ENCODE measurements at regions not wholly inside any gene's neighbourhood (a gene's known extent, or its start where the extent isn't known, plus 50 kb on each side); places are given as distances from the start of the nearest gene placed in this dataset.

- Histone ChIP-seq H2AFZ (ENCODE audit: low read length) (no peak overlapping the region), H3K4me3 (replicated peaks in 1 of 4; ENCODE audit: control extremely low read depth in 1 of 4, insufficient read depth in 1 of 4, low read depth in 3 of 4, low read length in 4 of 4) (no peak overlapping the region), H3K27ac (ENCODE audit: insufficient read depth, low read length) (no peak overlapping the region), H3K9me3 (ENCODE audit: control insufficient read depth, insufficient read depth, low read depth, low read length) (no peaks in the 10 kb centered on the region), H3K79me2 (ENCODE audit: control insufficient read depth, insufficient read depth, low read length) (no peaks in the 10 kb centered on the region), H3K9ac (ENCODE audit: insufficient read depth, low read length) (no peak overlapping the region), H3K4me2 (ENCODE audit: extremely low read depth, insufficient read depth, low read length) (no peak overlapping the region), H4K20me1 (ENCODE audit: control insufficient read depth, extremely low read depth, insufficient read depth, low read length) (no peaks in the 10 kb centered on the region), H3K27me3 (ENCODE audit: control insufficient read depth, insufficient read depth, low read length) (no peaks in the 10 kb centered on the region), H3K36me3 (ENCODE audit: control insufficient read depth, insufficient read depth, low read length) (no peaks in the 10 kb centered on the region), H3K4me1 (ENCODE audit: control insufficient read depth, extremely low read depth, insufficient read depth, low read length) (no peaks in the 10 kb centered on the region)
- TF ChIP-seq, protein P1, sequence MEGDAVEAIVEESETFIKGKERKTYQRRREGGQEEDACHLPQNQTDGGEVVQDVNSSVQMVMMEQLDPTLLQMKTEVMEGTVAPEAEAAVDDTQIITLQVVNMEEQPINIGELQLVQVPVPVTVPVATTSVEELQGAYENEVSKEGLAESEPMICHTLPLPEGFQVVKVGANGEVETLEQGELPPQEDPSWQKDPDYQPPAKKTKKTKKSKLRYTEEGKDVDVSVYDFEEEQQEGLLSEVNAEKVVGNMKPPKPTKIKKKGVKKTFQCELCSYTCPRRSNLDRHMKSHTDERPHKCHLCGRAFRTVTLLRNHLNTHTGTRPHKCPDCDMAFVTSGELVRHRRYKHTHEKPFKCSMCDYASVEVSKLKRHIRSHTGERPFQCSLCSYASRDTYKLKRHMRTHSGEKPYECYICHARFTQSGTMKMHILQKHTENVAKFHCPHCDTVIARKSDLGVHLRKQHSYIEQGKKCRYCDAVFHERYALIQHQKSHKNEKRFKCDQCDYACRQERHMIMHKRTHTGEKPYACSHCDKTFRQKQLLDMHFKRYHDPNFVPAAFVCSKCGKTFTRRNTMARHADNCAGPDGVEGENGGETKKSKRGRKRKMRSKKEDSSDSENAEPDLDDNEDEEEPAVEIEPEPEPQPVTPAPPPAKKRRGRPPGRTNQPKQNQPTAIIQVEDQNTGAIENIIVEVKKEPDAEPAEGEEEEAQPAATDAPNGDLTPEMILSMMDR (conservative IDR thresholded peaks at IDR 0.05 in 1 of 2, IDR thresholded peaks at IDR 0.05 in 1 of 2; ENCODE audit: low read depth in 1 of 2, low read length in 2 of 2) = no peak
- TF ChIP-seq EZH2 (IDR thresholded peaks at IDR 0.05; ENCODE audit: low read length, missing control alignments) = no peak
- DNase-seq (ENCODE audit: low read depth in 2 of 2) = peak in 1 of 2 donors; percentile 22
Observed at GRCh38 chr6:11950109-11950508, 62.0 kb upstream of the HIVEP1 start.

GRCh38 chr6:11947575-11947974 lies 64.5 kb upstream of the HIVEP1 start:
- H3K9ac ChIP-seq (ENCODE audit: insufficient read depth, low read length) = no peak overlapping the region
- H3K79me2 ChIP-seq (ENCODE audit: control insufficient read depth, insufficient read depth, low read length) = no peaks in the 10 kb centered on the region
- H3K9me3 ChIP-seq (ENCODE audit: control insufficient read depth, insufficient read depth, low read depth, low read length) = no peaks in the 10 kb centered on the region
- DNase-seq (ENCODE audit: low read depth in 2 of 2) = no peak
- TF ChIP-seq, protein P1 (conservative IDR thresholded peaks at IDR 0.05 in 1 of 2, IDR thresholded peaks at IDR 0.05 in 1 of 2; ENCODE audit: low read depth in 1 of 2, low read length in 2 of 2) = no peak
- TF ChIP-seq EZH2 (IDR thresholded peaks at IDR 0.05; ENCODE audit: low read length, missing control alignments) = no peak
- H3K4me2 ChIP-seq (ENCODE audit: extremely low read depth, insufficient read depth, low read length) = no peak overlapping the region
- H3K27ac ChIP-seq (ENCODE audit: insufficient read depth, low read length) = no peak overlapping the region
- H2AFZ ChIP-seq (ENCODE audit: low read length) = no peak overlapping the region
- H4K20me1 ChIP-seq (ENCODE audit: control insufficient read depth, extremely low read depth, insufficient read depth, low read length) = no peaks in the 10 kb centered on the region
- no peaks in the 10 kb centered on the region for H3K27me3 ChIP-seq (ENCODE audit: control insufficient read depth, insufficient read depth, low read length)
- H3K4me3 ChIP-seq (replicated peaks in 1 of 4; ENCODE audit: control extremely low read depth in 1 of 4, insufficient read depth in 1 of 4, low read depth in 3 of 4, low read length in 4 of 4) = no peak overlapping the region
- no peaks in the 10 kb centered on the region for H3K4me1 ChIP-seq (ENCODE audit: control insufficient read depth, extremely low read depth, insufficient read depth, low read length)
- H3K36me3 ChIP-seq (ENCODE audit: control insufficient read depth, insufficient read depth, low read length) = no peaks in the 10 kb centered on the region

- Histone ChIP-seq H3K4me3 (replicated peaks in 1 of 4; ENCODE audit: control extremely low read depth in 1 of 4, insufficient read depth in 1 of 4, low read depth in 3 of 4, low read length in 4 of 4) (no peak overlapping the region), H3K27ac (ENCODE audit: insufficient read depth, low read length) (no peak overlapping the region), H3K27me3 (ENCODE audit: control insufficient read depth, insufficient read depth, low read length) (no peaks in the 10 kb centered on the region), H3K36me3 (ENCODE audit: control insufficient read depth, insufficient read depth, low read length) (no peaks in the 10 kb centered on the region), H3K4me2 (ENCODE audit: extremely low read depth, insufficient read depth, low read length) (no peak overlapping the region), H3K9me3 (ENCODE audit: control insufficient read depth, insufficient read depth, low read depth, low read length) (no peaks in the 10 kb centered on the region), H3K79me2 (ENCODE audit: control insufficient read depth, insufficient read depth, low read length) (no peaks in the 10 kb centered on the region), H4K20me1 (ENCODE audit: control insufficient read depth, extremely low read depth, insufficient read depth, low read length) (no peaks in the 10 kb centered on the region), H3K4me1 (ENCODE audit: control insufficient read depth, extremely low read depth, insufficient read depth, low read length) (no peaks in the 10 kb centered on the region), H3K9ac (ENCODE audit: insufficient read depth, low read length) (no peak overlapping the region), H2AFZ (ENCODE audit: low read length) (no peak overlapping the region)
- no peak for DNase-seq (ENCODE audit: low read depth in 2 of 2)
- TF ChIP-seq EZH2 (IDR thresholded peaks at IDR 0.05; ENCODE audit: low read length, missing control alignments) = no peak
- TF ChIP-seq, protein P1 (conservative IDR thresholded peaks at IDR 0.05 in 1 of 2, IDR thresholded peaks at IDR 0.05 in 1 of 2; ENCODE audit: low read depth in 1 of 2, low read length in 2 of 2) = peak in 1 of 2 donors; percentile 13
Observed at GRCh38 chr6:11947063-11947462, 65.0 kb upstream of the HIVEP1 start.

Data from fibroblast of lung (primary cell).